ENCODE measurements at regions not wholly inside any gene's neighbourhood (a gene's known extent, or its start where the extent isn't known, plus 50 kb on each side); places are given as distances from the start of the nearest gene placed in this dataset.

DNA sequence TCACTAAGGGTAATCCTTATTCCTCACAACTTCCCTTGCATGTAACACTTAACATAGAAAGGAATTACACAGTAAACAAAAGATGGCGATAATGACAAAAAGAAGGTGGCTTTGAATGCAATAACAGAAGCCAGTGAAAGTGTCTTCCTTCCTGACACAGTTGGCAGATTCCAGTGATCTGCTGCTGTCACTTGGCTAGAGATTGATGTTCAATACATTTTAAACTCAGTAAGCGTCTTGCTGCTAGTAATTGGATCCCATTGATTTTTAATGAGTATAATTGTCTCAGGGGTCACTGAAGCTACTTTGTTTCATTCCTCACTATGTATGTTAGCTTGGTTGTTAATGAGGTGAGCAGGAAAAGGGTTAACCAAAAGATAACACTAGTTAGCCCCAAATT lies 692.7 kb downstream of the NTRK3 start:
- Histone ChIP-seq H3K9me3 (ENCODE audit: insufficient read depth, low read depth) (no peaks in the 10 kb centered on the region), H3F3A (ENCODE audit: insufficient read depth, low read depth) (no peaks in the 10 kb centered on the region), H3K9me2 (ENCODE audit: insufficient read depth) (no peaks in the 10 kb centered on the region), H3K4me2 (no peak overlapping the region), H3K36me3 (ENCODE audit: low read depth) (no peaks in the 10 kb centered on the region), H4K20me1 (ENCODE audit: insufficient read depth) (no peaks in the 10 kb centered on the region), H3K79me2 (ENCODE audit: low read depth) (no peaks in the 10 kb centered on the region), H3K27me3 (ENCODE audit: insufficient read depth, low read depth) (no peaks in the 10 kb centered on the region), H3K4me1 (replicated peaks; ENCODE audit: insufficient read depth) (no peaks in the 10 kb centered on the region), H2AFZ (no peak overlapping the region), H3K27ac (no peak overlapping the region), H3K4me3 (no peak overlapping the region)
- no TSS peak for BruUV-seq (replicated peaks)
- intact Hi-C loops (cut with micrococcal nuclease; ENCODE audit: unreplicated experiment): no loop called here
- TF ChIP-seq EZH2 (IDR thresholded peaks at IDR 0.05; ENCODE audit: low read depth): no peak
- TF ChIP-seq, protein P1, sequence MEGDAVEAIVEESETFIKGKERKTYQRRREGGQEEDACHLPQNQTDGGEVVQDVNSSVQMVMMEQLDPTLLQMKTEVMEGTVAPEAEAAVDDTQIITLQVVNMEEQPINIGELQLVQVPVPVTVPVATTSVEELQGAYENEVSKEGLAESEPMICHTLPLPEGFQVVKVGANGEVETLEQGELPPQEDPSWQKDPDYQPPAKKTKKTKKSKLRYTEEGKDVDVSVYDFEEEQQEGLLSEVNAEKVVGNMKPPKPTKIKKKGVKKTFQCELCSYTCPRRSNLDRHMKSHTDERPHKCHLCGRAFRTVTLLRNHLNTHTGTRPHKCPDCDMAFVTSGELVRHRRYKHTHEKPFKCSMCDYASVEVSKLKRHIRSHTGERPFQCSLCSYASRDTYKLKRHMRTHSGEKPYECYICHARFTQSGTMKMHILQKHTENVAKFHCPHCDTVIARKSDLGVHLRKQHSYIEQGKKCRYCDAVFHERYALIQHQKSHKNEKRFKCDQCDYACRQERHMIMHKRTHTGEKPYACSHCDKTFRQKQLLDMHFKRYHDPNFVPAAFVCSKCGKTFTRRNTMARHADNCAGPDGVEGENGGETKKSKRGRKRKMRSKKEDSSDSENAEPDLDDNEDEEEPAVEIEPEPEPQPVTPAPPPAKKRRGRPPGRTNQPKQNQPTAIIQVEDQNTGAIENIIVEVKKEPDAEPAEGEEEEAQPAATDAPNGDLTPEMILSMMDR (conservative IDR thresholded peaks at IDR 0.05): no peak
- ChIA-PET POLR2A (ENCODE audit: unreplicated experiment) (no interaction called here), CTCF (no interaction called here)
- no peak for DNase-seq

DNA sequence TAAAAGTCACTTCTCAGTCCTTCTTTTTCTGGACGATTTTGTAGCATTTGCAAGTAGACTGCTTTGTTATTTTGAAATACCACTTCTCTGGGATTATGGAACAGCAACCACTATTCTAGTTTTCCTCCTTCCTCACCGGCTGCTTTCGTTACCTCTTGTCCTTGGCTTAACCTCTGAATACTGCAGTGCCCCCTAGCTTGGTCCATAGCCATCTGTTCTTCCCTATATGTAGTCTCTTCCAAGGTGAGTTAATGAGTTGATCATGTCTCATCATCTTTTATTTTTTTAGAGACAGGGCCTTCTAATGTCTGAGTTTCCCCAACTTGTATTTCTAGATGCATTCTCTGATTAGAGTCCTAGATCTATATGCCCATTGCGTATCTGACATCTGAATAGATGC lies 694.3 kb downstream of the NTRK3 start:
- no TSS peak for BruUV-seq (replicated peaks)
- H3K9me3 ChIP-seq (ENCODE audit: insufficient read depth, low read depth): no peaks in the 10 kb centered on the region
- H2AFZ ChIP-seq: no peak overlapping the region
- H3K27ac ChIP-seq: no peak overlapping the region
- no peak for DNase-seq
- H4K20me1 ChIP-seq (ENCODE audit: insufficient read depth): no peaks in the 10 kb centered on the region
- no peaks in the 10 kb centered on the region for H3K36me3 ChIP-seq (ENCODE audit: low read depth)
- no peaks in the 10 kb centered on the region for H3K9me2 ChIP-seq (ENCODE audit: insufficient read depth)
- H3K27me3 ChIP-seq (ENCODE audit: insufficient read depth, low read depth): no peaks in the 10 kb centered on the region
- H3K4me2 ChIP-seq: no peak overlapping the region
- no peaks in the 10 kb centered on the region for H3K4me1 ChIP-seq (replicated peaks; ENCODE audit: insufficient read depth)
- POLR2A ChIA-PET (ENCODE audit: unreplicated experiment): no interaction called here
- TF ChIP-seq, protein P1 (conservative IDR thresholded peaks at IDR 0.05): no peak
- TF ChIP-seq EZH2 (IDR thresholded peaks at IDR 0.05; ENCODE audit: low read depth): no peak
- intact Hi-C loops (cut with micrococcal nuclease; ENCODE audit: unreplicated experiment): no loop called here
- H3K4me3 ChIP-seq: no peak overlapping the region
- no peaks in the 10 kb centered on the region for H3K79me2 ChIP-seq (ENCODE audit: low read depth)
- CTCF ChIA-PET: no interaction called here
- no peaks in the 10 kb centered on the region for H3F3A ChIP-seq (ENCODE audit: insufficient read depth, low read depth)

DNA sequence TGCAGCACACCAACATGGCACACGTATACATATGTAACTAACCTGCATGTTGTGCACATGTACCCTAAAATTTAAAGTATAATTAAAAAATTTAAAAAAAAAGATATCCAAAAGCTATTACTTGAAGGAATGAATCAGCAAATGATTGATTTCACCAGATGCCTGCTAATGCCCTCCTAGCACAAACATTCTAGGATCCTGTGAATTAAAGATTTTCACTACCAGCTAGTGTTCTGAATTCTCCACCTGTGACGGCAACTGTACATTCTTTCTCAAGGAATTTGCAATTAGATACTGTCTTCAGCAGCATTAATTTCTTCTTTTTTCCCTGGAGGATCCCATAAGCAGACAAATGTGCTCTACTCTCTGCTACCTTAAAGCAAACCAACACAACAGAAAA lies 694.9 kb downstream of the NTRK3 start:
- H3K27ac ChIP-seq: no peak overlapping the region
- H3K4me1 ChIP-seq (replicated peaks; ENCODE audit: insufficient read depth): no peaks in the 10 kb centered on the region
- no peaks in the 10 kb centered on the region for H3F3A ChIP-seq (ENCODE audit: insufficient read depth, low read depth)
- no peaks in the 10 kb centered on the region for H3K27me3 ChIP-seq (ENCODE audit: insufficient read depth, low read depth)
- ChIA-PET CTCF (no interaction called here), POLR2A (ENCODE audit: unreplicated experiment) (no interaction called here)
- H3K4me3 ChIP-seq: no peak overlapping the region
- H3K9me3 ChIP-seq (ENCODE audit: insufficient read depth, low read depth): no peaks in the 10 kb centered on the region
- no peaks in the 10 kb centered on the region for H3K36me3 ChIP-seq (ENCODE audit: low read depth)
- BruUV-seq (replicated peaks): no TSS peak
- no peak overlapping the region for H3K4me2 ChIP-seq
- H3K79me2 ChIP-seq (ENCODE audit: low read depth): no peaks in the 10 kb centered on the region
- no peaks in the 10 kb centered on the region for H3K9me2 ChIP-seq (ENCODE audit: insufficient read depth)
- H2AFZ ChIP-seq: no peak overlapping the region
- no peak for TF ChIP-seq EZH2 (IDR thresholded peaks at IDR 0.05; ENCODE audit: low read depth)
- TF ChIP-seq, protein P1 (conservative IDR thresholded peaks at IDR 0.05): no peak
- H4K20me1 ChIP-seq (ENCODE audit: insufficient read depth): no peaks in the 10 kb centered on the region
- no peak for DNase-seq
- intact Hi-C loops (cut with micrococcal nuclease; ENCODE audit: unreplicated experiment): no loop called here

Data from PC-9 (cell line).